ENCODE measurements at regions not wholly inside any gene's neighbourhood (a gene's known extent, or its start where the extent isn't known, plus 50 kb on each side); places are given as distances from the start of the nearest gene placed in this dataset.

DNA sequence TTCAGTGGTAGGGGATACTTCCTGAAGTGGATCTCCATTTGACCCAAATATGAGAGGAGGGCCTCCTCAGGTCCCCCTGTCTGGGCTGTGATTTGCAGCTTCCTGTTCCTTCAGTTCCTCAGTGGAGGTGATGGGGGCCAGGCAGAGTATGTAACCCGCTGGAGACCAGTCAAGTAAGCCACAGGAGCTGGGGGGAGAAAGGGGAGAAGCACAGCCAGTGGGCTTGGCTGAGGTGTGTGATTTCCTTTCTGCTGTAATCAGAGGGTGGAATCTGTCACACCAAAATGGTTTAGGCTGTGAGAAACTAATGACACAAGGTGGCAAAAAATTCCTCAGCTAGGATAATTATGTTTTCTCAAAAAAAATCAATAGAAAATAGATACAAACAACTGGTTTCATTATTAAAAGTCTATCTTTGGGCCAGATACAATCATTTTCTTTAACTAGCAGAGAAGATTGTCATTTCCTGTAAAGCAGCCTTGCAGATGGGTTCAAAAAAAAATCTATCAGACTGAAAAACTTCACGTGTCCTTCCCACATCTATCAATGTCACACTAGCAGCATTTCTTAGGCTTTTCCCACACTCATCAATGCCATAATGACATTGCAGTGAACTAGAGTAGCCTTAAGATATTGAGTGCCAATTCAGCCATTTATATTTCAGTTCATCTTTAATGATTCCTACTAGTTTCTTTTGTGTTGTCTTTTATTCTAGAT is 1660.3 kb downstream of the EFNB2 start:
- TF ChIP-seq POLR2A (IDR thresholded peaks at IDR 0.05) = no peak
- TF ChIP-seq, protein P1, sequence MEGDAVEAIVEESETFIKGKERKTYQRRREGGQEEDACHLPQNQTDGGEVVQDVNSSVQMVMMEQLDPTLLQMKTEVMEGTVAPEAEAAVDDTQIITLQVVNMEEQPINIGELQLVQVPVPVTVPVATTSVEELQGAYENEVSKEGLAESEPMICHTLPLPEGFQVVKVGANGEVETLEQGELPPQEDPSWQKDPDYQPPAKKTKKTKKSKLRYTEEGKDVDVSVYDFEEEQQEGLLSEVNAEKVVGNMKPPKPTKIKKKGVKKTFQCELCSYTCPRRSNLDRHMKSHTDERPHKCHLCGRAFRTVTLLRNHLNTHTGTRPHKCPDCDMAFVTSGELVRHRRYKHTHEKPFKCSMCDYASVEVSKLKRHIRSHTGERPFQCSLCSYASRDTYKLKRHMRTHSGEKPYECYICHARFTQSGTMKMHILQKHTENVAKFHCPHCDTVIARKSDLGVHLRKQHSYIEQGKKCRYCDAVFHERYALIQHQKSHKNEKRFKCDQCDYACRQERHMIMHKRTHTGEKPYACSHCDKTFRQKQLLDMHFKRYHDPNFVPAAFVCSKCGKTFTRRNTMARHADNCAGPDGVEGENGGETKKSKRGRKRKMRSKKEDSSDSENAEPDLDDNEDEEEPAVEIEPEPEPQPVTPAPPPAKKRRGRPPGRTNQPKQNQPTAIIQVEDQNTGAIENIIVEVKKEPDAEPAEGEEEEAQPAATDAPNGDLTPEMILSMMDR (IDR thresholded peaks at IDR 0.05) = no peak

Measured in thyroid gland (tissue), 4 donors.